CD8-positive, alpha-beta memory T cell (primary cell): ENCODE measurements at regions not wholly inside any gene's neighbourhood (a gene's known extent, or its start where the extent isn't known, plus 50 kb on each side); places are given as distances from the start of the nearest gene placed in this dataset.
"Not testable (repeated sequence)": the region's sequence is repeated elsewhere in the genome, so short reads cannot be mapped to it uniquely, and the experiment has no call there.

Source experiments
- CTCF ChIA-PET: fragments of 350-600 bp; sonication (Branson Sonifier 250); formaldehyde crosslinking; loops from one replicate; lab custom pipeline; 2021; ENCODE audit warnings: antibody characterized with exemption; lab: Charles Lee
- POLR2A ChIA-PET: fragments of 350-600 bp; sonication (Branson Sonifier 250); formaldehyde crosslinking; loops from one replicate; lab custom pipeline; 2021; ENCODE audit warnings: antibody characterized with exemption; lab: Charles Lee
- DNase-seq, 5 donors: peaks; one replicate each; pipeline versions ENCODE4 v3.0.0 to v3.0.0-alpha.2; 2020 to 2022; ENCODE audit warnings: mixed read lengths in 1 of 5
- H3K27ac ChIP-seq: one replicate; pipeline ENCODE4 v1.7.0; 2013; ENCODE audit warnings: low read depth, mild to moderate bottlenecking, low read length, moderate library complexity
- H3K27me3 ChIP-seq: 2 replicates; pipeline ENCODE4 v1.7.0; 2013; ENCODE audit warnings: low read length, mild to moderate bottlenecking; ENCODE audit not compliant: insufficient read depth, poor library complexity, severe bottlenecking
- H3K36me3 ChIP-seq: 2 replicates; pipeline ENCODE4 v1.7.0; 2013; ENCODE audit warnings: mild to moderate bottlenecking, low read length, moderate library complexity; ENCODE audit not compliant: insufficient read depth
- H3K4me1 ChIP-seq: 2 replicates; pipeline ENCODE4 v1.7.0; 2013; ENCODE audit warnings: mild to moderate bottlenecking, low read length, moderate library complexity; ENCODE audit not compliant: insufficient read depth
- H3K4me3 ChIP-seq: 2 replicates; pipeline ENCODE4 v1.7.0; 2013; ENCODE audit warnings: mild to moderate bottlenecking, low read length
- H3K9me3 ChIP-seq: 2 replicates; pipeline ENCODE4 v1.7.0; 2013; ENCODE audit warnings: mild to moderate bottlenecking, low read length
- H3K27ac Mint-ChIP-seq, 8 donors: one replicate each; pipeline ENCODE4 v1.8.0; 2020 to 2021; ENCODE audit warnings: mixed read lengths in 8 of 8, mild to moderate bottlenecking in 6 of 8, inconsistent platforms in 3 of 8, moderate library complexity in 3 of 8
- H3K27me3 Mint-ChIP-seq, 2 donors: one replicate each; pipeline ENCODE4 v1.8.0; 2020 to 2021; ENCODE audit warnings: mixed read lengths in 2 of 2, mild to moderate bottlenecking in 1 of 2, moderate library complexity in 1 of 2
- H3K36me3 Mint-ChIP-seq, 3 donors: one replicate each; pipeline ENCODE4 v1.8.0; 2020 to 2021; ENCODE audit warnings: mixed read lengths in 3 of 3, inconsistent platforms in 1 of 3, mild to moderate bottlenecking in 1 of 3
- H3K4me1 Mint-ChIP-seq, 3 donors: one replicate each; pipeline ENCODE4 v1.8.0; 2020 to 2021; ENCODE audit warnings: mixed read lengths in 3 of 3, inconsistent platforms in 1 of 3, mild to moderate bottlenecking in 1 of 3
- H3K4me3 Mint-ChIP-seq, 7 donors: one replicate each; pipeline ENCODE4 v1.8.0; 2020 to 2021; ENCODE audit warnings: mixed read lengths in 7 of 7, mild to moderate bottlenecking in 6 of 7, moderate library complexity in 4 of 7, inconsistent platforms in 2 of 7
- H3K9me3 Mint-ChIP-seq, 5 donors: one replicate each; pipeline ENCODE4 v1.8.0; 2020 to 2022; ENCODE audit warnings: mixed read lengths in 5 of 5, mild to moderate bottlenecking in 3 of 5, moderate library complexity in 2 of 5, inconsistent platforms in 1 of 5

- CTCF ChIA-PET = no interaction called here
- no peak overlapping the region for H3K4me3 ChIP-seq
- H3K27me3 Mint-ChIP-seq = no peaks in the 10 kb centered on the region
- H3K27ac Mint-ChIP-seq = no peak overlapping the region
- peaks cover 8 to 33% (median 15%) of the 10 kb centered on the region in 5 donors for H3K9me3 Mint-ChIP-seq
- no peaks in the 10 kb centered on the region for H3K27me3 ChIP-seq
- no peak overlapping the region for H3K27ac ChIP-seq
- no peaks in the 10 kb centered on the region for H3K4me1 ChIP-seq
- no peaks in the 10 kb centered on the region for H3K9me3 ChIP-seq
- POLR2A ChIA-PET = no interaction called here
- H3K36me3 Mint-ChIP-seq = no peaks in the 10 kb centered on the region
- no peak overlapping the region for H3K4me3 Mint-ChIP-seq
- no peaks in the 10 kb centered on the region for H3K36me3 ChIP-seq
- no peak for DNase-seq
- no peaks in the 10 kb centered on the region for H3K4me1 Mint-ChIP-seq
These were observed 895.6 kb upstream of the ROBO1 start for GRCh38 chr3:80663426-80663825.

DNA sequence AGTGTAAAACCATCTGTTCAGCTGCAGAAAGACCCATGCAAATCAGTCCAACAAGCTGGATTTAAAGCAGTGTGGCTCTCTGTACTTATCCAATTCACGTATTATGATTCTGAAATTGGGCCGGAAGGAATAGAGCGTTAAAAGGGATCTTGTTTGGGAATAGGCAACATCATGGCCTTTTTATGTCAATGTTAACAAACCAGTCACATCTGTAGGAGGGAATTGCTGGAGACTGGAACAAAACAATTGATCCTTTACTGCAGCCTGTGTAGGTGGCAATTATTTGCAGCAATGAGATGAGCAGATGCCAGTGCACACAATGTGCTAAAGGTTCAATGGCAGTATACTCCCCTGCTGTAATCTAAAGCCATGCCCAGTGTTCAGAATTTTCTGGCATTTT, 887.4 kb upstream of the ROBO1 start:
- no peaks in the 10 kb centered on the region for H3K27me3 Mint-ChIP-seq
- no peaks in the 10 kb centered on the region for H3K4me1 Mint-ChIP-seq
- CTCF ChIA-PET = no interaction called here
- no peaks in the 10 kb centered on the region for H3K4me1 ChIP-seq
- no peak overlapping the region for H3K4me3 ChIP-seq
- H3K36me3 Mint-ChIP-seq = no peaks in the 10 kb centered on the region
- H3K9me3 Mint-ChIP-seq = peaks cover 10 to 30% (median 22%) of the 10 kb centered on the region in 5 donors
- no peak overlapping the region for H3K27ac ChIP-seq
- no peak overlapping the region for H3K27ac Mint-ChIP-seq
- no peak overlapping the region for H3K4me3 Mint-ChIP-seq
- POLR2A ChIA-PET = no interaction called here
- H3K36me3 ChIP-seq = no peaks in the 10 kb centered on the region
- DNase-seq = no peak
- no peaks in the 10 kb centered on the region for H3K27me3 ChIP-seq
- no peaks in the 10 kb centered on the region for H3K9me3 ChIP-seq

DNA sequence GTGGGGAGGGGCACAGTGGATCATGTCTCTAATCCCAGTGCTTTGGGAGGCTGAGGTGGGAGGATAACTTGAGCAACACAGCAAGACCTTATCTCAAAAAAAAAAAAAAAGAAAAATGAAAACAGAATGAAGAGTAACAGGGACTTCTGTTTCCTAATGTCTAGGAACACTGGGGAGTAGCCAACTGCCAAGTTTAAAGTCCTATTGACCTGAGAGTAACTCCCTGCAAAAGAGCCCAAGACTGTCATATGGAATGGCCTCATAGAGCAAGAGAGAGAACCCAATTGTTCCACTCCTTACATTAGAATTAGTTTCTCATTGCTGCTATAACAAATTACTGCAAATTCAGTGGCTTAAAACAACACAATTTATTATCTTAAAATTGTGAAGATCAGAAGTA, 881.4 kb upstream of the ROBO1 start:
- ChIA-PET CTCF (no interaction called here), POLR2A (no interaction called here)
- DNase-seq = no peak
- Histone ChIP-seq H3K27ac (no peak overlapping the region), H3K9me3 (no peaks in the 10 kb centered on the region), H3K27me3 (no peaks in the 10 kb centered on the region), H3K4me1 (no peaks in the 10 kb centered on the region), H3K4me3 (no peak overlapping the region), H3K36me3 (no peaks in the 10 kb centered on the region)
- H3K36me3 Mint-ChIP-seq = no peaks in the 10 kb centered on the region
- no peaks in the 10 kb centered on the region for H3K27me3 Mint-ChIP-seq
- H3K27ac Mint-ChIP-seq = no peak overlapping the region
- no peaks in the 10 kb centered on the region for H3K4me1 Mint-ChIP-seq
- H3K9me3 Mint-ChIP-seq = peaks cover 2 to 26% (median 19%) of the 10 kb centered on the region in 5 donors
- no peak overlapping the region for H3K4me3 Mint-ChIP-seq

DNA sequence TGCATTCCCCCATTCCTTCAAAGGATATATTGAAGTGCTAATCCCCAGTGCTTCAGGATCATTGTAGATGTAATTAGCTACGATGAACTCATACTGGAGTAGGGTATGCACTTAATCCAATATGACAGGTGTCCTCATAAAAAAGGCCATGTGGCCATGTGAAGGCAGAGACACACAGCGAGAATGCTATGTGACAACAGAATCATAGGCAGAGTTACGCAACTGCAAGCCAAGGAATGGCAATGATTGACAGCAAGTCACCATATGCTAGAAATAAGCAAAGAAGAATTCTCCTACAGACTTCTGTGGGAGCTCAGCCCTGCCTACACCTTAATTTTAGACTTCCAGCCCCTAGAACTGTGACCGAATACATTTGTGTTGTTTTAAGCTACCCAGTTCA, 875.6 kb upstream of the ROBO1 start:
- Mint-ChIP-seq H3K9me3 (peaks cover 10 to 34% (median 22%) of the 10 kb centered on the region in 5 donors), H3K27me3 (no peaks in the 10 kb centered on the region), H3K4me3 (no peak overlapping the region), H3K4me1 (no peaks in the 10 kb centered on the region), H3K27ac (no peak overlapping the region), H3K36me3 (peaks cover 0 to 4% (median 2%) of the 10 kb centered on the region in 3 donors)
- H3K36me3 ChIP-seq = no peaks in the 10 kb centered on the region
- DNase-seq = no peak
- H3K4me1 ChIP-seq = no peaks in the 10 kb centered on the region
- CTCF ChIA-PET = no interaction called here
- H3K27ac ChIP-seq = no peak overlapping the region
- H3K9me3 ChIP-seq = no peaks in the 10 kb centered on the region
- POLR2A ChIA-PET = no interaction called here
- no peaks in the 10 kb centered on the region for H3K27me3 ChIP-seq
- no peak overlapping the region for H3K4me3 ChIP-seq

- POLR2A ChIA-PET = no interaction called here
- DNase-seq = no peak
- Mint-ChIP-seq H3K9me3 (peaks cover 6 to 15% (median 9%) of the 10 kb centered on the region in 5 donors), H3K4me3 (no peak overlapping the region), H3K36me3 (no peaks in the 10 kb centered on the region), H3K4me1 (no peaks in the 10 kb centered on the region), H3K27ac (no peak overlapping the region), H3K27me3 (no peaks in the 10 kb centered on the region)
- Histone ChIP-seq H3K27me3 (no peaks in the 10 kb centered on the region), H3K4me1 (no peaks in the 10 kb centered on the region), H3K9me3 (no peaks in the 10 kb centered on the region), H3K36me3 (no peaks in the 10 kb centered on the region), H3K27ac (no peak overlapping the region), H3K4me3 (no peak overlapping the region)
- CTCF ChIA-PET = no interaction called here
These were observed 850.8 kb upstream of the ROBO1 start for GRCh38 chr3:80618295-80619256.

DNA sequence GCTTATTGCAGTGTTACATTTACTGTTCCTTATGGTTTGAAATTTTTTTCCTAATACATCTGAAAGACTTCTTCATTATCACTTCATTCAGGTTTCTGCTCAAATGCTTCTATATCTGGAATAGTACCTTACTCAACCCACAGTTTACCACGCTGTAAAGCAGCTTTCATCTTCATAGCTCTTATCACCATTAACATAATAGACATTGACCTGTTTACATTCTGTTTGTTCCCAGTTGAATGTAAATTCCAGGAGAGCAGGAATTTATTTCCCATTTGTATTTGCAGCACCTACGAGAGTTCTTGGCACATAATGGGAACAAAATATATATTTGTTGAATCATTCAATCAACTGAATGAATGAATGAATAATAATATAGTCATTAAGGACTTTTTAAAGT, 844.6 kb upstream of the ROBO1 start:
- Mint-ChIP-seq H3K4me3 (no peak overlapping the region), H3K9me3 (peaks cover 3 to 12% (median 6%) of the 10 kb centered on the region in 5 donors), H3K36me3 (no peaks in the 10 kb centered on the region), H3K27ac (no peak overlapping the region), H3K4me1 (no peaks in the 10 kb centered on the region), H3K27me3 (no peaks in the 10 kb centered on the region)
- no peaks in the 10 kb centered on the region for H3K36me3 ChIP-seq
- H3K9me3 ChIP-seq = no peaks in the 10 kb centered on the region
- H3K27ac ChIP-seq = no peak overlapping the region
- no peak overlapping the region for H3K4me3 ChIP-seq
- no peaks in the 10 kb centered on the region for H3K4me1 ChIP-seq
- CTCF ChIA-PET = no interaction called here
- H3K27me3 ChIP-seq = no peaks in the 10 kb centered on the region
- DNase-seq = no peak
- POLR2A ChIA-PET = no interaction called here

- H3K9me3 ChIP-seq, H3K4me3 Mint-ChIP-seq, DNase-seq, H3K4me1 Mint-ChIP-seq, H3K27me3 Mint-ChIP-seq, H3K27ac Mint-ChIP-seq, H3K36me3 Mint-ChIP-seq, H3K4me3 ChIP-seq, POLR2A ChIA-PET, H3K36me3 ChIP-seq, H3K27me3 ChIP-seq, H3K4me1 ChIP-seq, CTCF ChIA-PET, H3K27ac ChIP-seq: not testable (repeated sequence)
- H3K9me3 Mint-ChIP-seq = peaks cover 0 to 17% (median 12%) of the 10 kb centered on the region in 5 donors
These were observed 840.3 kb upstream of the ROBO1 start for GRCh38 chr3:80608072-80608471.

DNA sequence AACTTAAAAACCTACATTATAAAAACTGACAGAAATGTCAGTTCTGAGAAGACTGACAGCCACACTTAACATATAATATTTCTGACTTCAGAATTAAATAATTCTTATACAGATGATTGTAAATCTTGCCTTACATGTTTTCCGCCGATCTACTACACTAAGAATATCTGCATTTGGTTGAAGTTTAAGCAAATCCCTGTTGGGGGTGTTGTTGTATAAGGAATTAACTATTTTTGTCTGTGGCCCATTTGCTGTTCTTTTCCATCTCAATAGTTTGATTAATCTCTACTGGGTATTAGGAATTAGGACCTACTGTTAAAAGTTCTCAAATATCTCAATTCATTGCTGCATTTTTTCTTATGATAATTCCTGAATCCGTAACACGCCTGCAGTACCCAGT, 838.3 kb upstream of the ROBO1 start:
- Histone ChIP-seq H3K27me3 (no peaks in the 10 kb centered on the region), H3K36me3 (no peaks in the 10 kb centered on the region), H3K4me3 (no peak overlapping the region), H3K4me1 (no peaks in the 10 kb centered on the region), H3K9me3 (no peaks in the 10 kb centered on the region), H3K27ac (no peak overlapping the region)
- Mint-ChIP-seq H3K9me3 (peaks cover 1 to 19% (median 14%) of the 10 kb centered on the region in 5 donors), H3K4me1 (no peaks in the 10 kb centered on the region), H3K27ac (no peak overlapping the region), H3K4me3 (no peak overlapping the region), H3K27me3 (no peaks in the 10 kb centered on the region), H3K36me3 (no peaks in the 10 kb centered on the region)
- DNase-seq = no peak
- ChIA-PET POLR2A (no interaction called here), CTCF (no interaction called here)
